ENCODE measurements at regions not wholly inside any gene's neighbourhood (a gene's known extent, or its start where the extent isn't known, plus 50 kb on each side); places are given as distances from the start of the nearest gene placed in this dataset.

- H3K27me3 ChIP-seq (ENCODE audit: control insufficient read depth, insufficient read depth, low read length): no peaks in the 10 kb centered on the region
- DNase-seq: peak; percentile 7 to 73 (median 65)
- ATAC-seq (ENCODE audit: low read depth in 2 of 2): peak; percentile 86 to 87
- H3K36me3 ChIP-seq (ENCODE audit: control insufficient read depth, insufficient read depth, low read length): no peaks in the 10 kb centered on the region
- H3K9me3 Mint-ChIP-seq: no peaks in the 10 kb centered on the region
- peak overlapping the region; percentile 92 to 99 (median 93) for H3K27ac Mint-ChIP-seq
- H3K4me3 Mint-ChIP-seq: peak overlapping the region; percentile 29 to 87 (median 59)
- peaks cover 29% of the 10 kb centered on the region for H3K4me1 ChIP-seq (ENCODE audit: control insufficient read depth, insufficient read depth, low read length, poor library complexity, severe bottlenecking)
- no peaks in the 10 kb centered on the region for H3K27me3 Mint-ChIP-seq
- H3K4me3 ChIP-seq (ENCODE audit: low read depth, low read length): peak overlapping the region; percentile 80
- peak overlapping the region; percentile 75 for H3K27ac ChIP-seq (ENCODE audit: insufficient read depth, low read length, poor library complexity, severe bottlenecking)
- H3K36me3 Mint-ChIP-seq: no peaks in the 10 kb centered on the region
- H3K9me3 ChIP-seq (ENCODE audit: control insufficient read depth in 2 of 2, low read length in 2 of 2): no peaks in the 10 kb centered on the region
- H3K4me1 Mint-ChIP-seq: peaks cover 10 to 59% (median 27%) of the 10 kb centered on the region in 4 donors
Observed at GRCh38 chr4:56757821-56758411, 63.6 kb downstream of the SPINK2 start.

- peak overlapping the region; percentile 75 for H3K27ac ChIP-seq (ENCODE audit: insufficient read depth, low read length, poor library complexity, severe bottlenecking)
- Mint-ChIP-seq H3K27me3 (no peaks in the 10 kb centered on the region), H3K9me3 (no peaks in the 10 kb centered on the region), H3K4me1 (peaks cover 6 to 55% (median 23%) of the 10 kb centered on the region in 4 donors), H3K4me3 (peak overlapping the region; percentile 29 to 87 (median 59)), H3K27ac (peak overlapping the region; percentile 92 to 99 (median 93)), H3K36me3 (no peaks in the 10 kb centered on the region)
- no peaks in the 10 kb centered on the region for H3K36me3 ChIP-seq (ENCODE audit: control insufficient read depth, insufficient read depth, low read length)
- no peaks in the 10 kb centered on the region for H3K27me3 ChIP-seq (ENCODE audit: control insufficient read depth, insufficient read depth, low read length)
- peak overlapping the region; percentile 80 for H3K4me3 ChIP-seq (ENCODE audit: low read depth, low read length)
- H3K9me3 ChIP-seq (ENCODE audit: control insufficient read depth in 2 of 2, low read length in 2 of 2): no peaks in the 10 kb centered on the region
- peak; percentile 47 to 48 for ATAC-seq (ENCODE audit: low read depth in 2 of 2)
- no peak for DNase-seq
- peaks cover 24% of the 10 kb centered on the region for H3K4me1 ChIP-seq (ENCODE audit: control insufficient read depth, insufficient read depth, low read length, poor library complexity, severe bottlenecking)
Observed at GRCh38 chr4:56757261-56757746, 64.2 kb downstream of the SPINK2 start.

DNA sequence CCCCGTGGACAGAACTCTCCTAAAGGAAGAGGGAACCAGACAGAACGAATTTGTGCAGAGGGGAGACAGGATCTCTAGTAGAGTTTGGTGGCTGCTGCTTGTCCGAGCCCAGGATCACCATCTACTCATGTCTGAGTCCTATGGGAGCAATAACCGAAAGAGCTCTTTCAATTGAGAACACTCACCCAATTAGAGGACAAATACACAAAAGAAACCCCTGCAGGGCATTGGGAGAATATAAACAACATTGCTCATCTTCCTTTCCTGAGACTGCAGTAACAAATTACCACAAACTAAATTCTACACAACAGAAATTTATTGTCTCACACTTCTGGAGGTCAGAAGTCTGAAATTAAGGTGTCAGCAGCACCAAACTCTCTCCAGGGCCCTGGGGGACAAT is 65.6 kb downstream of the SPINK2 start:
- Mint-ChIP-seq H3K4me3 (peak overlapping the region in 1 of 4 donors; percentile 12), H3K36me3 (no peaks in the 10 kb centered on the region), H3K27ac (peak overlapping the region in 1 of 3 donors; percentile 92), H3K9me3 (no peaks in the 10 kb centered on the region), H3K4me1 (peaks cover 6 to 51% (median 22%) of the 10 kb centered on the region in 4 donors), H3K27me3 (no peaks in the 10 kb centered on the region)
- Histone ChIP-seq H3K27ac (ENCODE audit: insufficient read depth, low read length, poor library complexity, severe bottlenecking) (no peak overlapping the region), H3K4me1 (ENCODE audit: control insufficient read depth, insufficient read depth, low read length, poor library complexity, severe bottlenecking) (peaks cover 24% of the 10 kb centered on the region), H3K4me3 (ENCODE audit: low read depth, low read length) (no peak overlapping the region), H3K9me3 (ENCODE audit: control insufficient read depth in 2 of 2, low read length in 2 of 2) (no peaks in the 10 kb centered on the region), H3K36me3 (ENCODE audit: control insufficient read depth, insufficient read depth, low read length) (no peaks in the 10 kb centered on the region), H3K27me3 (ENCODE audit: control insufficient read depth, insufficient read depth, low read length) (no peaks in the 10 kb centered on the region)
- no peak for DNase-seq
- no peak for ATAC-seq (ENCODE audit: low read depth in 2 of 2)

- Mint-ChIP-seq H3K27ac (peak overlapping the region in 1 of 3 donors; percentile 32), H3K4me1 (peaks cover 2 to 33% (median 16%) of the 10 kb centered on the region in 4 donors), H3K27me3 (no peaks in the 10 kb centered on the region), H3K4me3 (no peak overlapping the region), H3K9me3 (peaks cover 0 to 5% (median 0%) of the 10 kb centered on the region in 7 donors), H3K36me3 (no peaks in the 10 kb centered on the region)
- DNase-seq: no peak
- Histone ChIP-seq H3K36me3 (ENCODE audit: control insufficient read depth, insufficient read depth, low read length) (no peaks in the 10 kb centered on the region), H3K4me1 (ENCODE audit: control insufficient read depth, insufficient read depth, low read length, poor library complexity, severe bottlenecking) (peaks cover 14% of the 10 kb centered on the region), H3K27me3 (ENCODE audit: control insufficient read depth, insufficient read depth, low read length) (no peaks in the 10 kb centered on the region), H3K4me3 (ENCODE audit: low read depth, low read length) (no peak overlapping the region), H3K9me3 (ENCODE audit: control insufficient read depth in 2 of 2, low read length in 2 of 2) (no peaks in the 10 kb centered on the region), H3K27ac (ENCODE audit: insufficient read depth, low read length, poor library complexity, severe bottlenecking) (no peak overlapping the region)
- ATAC-seq (ENCODE audit: low read depth in 2 of 2): no peak
Observed at GRCh38 chr4:56752985-56753384, 68.5 kb downstream of the SPINK2 start.

GRCh38 chr4:56750231-56750630 is 69.1 kb upstream of the HOPX start:
- ATAC-seq (ENCODE audit: low read depth in 2 of 2) (no peak), DNase-seq (no peak)
- no peaks in the 10 kb centered on the region for H3K27me3 Mint-ChIP-seq
- no peaks in the 10 kb centered on the region for H3K9me3 ChIP-seq (ENCODE audit: control insufficient read depth in 2 of 2, low read length in 2 of 2)
- no peak overlapping the region for H3K4me3 ChIP-seq (ENCODE audit: low read depth, low read length)
- H3K4me1 Mint-ChIP-seq: peaks cover 0 to 8% (median 4%) of the 10 kb centered on the region in 4 donors
- H3K4me1 ChIP-seq (ENCODE audit: control insufficient read depth, insufficient read depth, low read length, poor library complexity, severe bottlenecking): no peaks in the 10 kb centered on the region
- no peaks in the 10 kb centered on the region for H3K36me3 ChIP-seq (ENCODE audit: control insufficient read depth, insufficient read depth, low read length)
- H3K4me3 Mint-ChIP-seq: no peak overlapping the region
- H3K27me3 ChIP-seq (ENCODE audit: control insufficient read depth, insufficient read depth, low read length): no peaks in the 10 kb centered on the region
- no peaks in the 10 kb centered on the region for H3K36me3 Mint-ChIP-seq
- H3K27ac ChIP-seq (ENCODE audit: insufficient read depth, low read length, poor library complexity, severe bottlenecking): no peak overlapping the region
- no peak overlapping the region for H3K27ac Mint-ChIP-seq
- peaks cover 0 to 5% (median 0%) of the 10 kb centered on the region in 7 donors for H3K9me3 Mint-ChIP-seq

DNA sequence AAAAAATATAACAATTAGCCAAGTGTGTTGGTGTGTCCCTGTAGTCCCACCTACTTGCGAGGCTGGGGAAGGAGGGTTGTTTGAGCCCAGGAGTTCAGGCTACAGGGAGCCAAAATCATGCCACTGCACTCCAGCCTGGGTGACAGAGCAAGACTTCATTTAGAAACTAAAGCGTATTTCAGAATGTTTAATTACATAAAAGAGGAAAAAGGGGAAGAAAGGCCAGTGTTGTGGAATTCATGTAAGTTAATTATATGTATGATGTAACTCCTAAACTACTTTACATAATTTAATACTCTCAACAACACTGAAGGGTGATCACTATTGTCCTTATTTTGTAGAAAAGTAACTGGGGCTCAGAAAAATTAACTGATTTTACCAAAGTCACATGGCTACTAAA is 67.2 kb upstream of the HOPX start:
- no peaks in the 10 kb centered on the region for H3K27me3 ChIP-seq (ENCODE audit: control insufficient read depth, insufficient read depth, low read length)
- ATAC-seq (ENCODE audit: low read depth in 2 of 2): no peak
- Mint-ChIP-seq H3K4me1 (peaks cover 0 to 12% (median 4%) of the 10 kb centered on the region in 4 donors), H3K27ac (no peak overlapping the region), H3K4me3 (no peak overlapping the region), H3K9me3 (peaks cover 0 to 5% (median 0%) of the 10 kb centered on the region in 7 donors), H3K36me3 (no peaks in the 10 kb centered on the region), H3K27me3 (no peaks in the 10 kb centered on the region)
- no peak overlapping the region for H3K27ac ChIP-seq (ENCODE audit: insufficient read depth, low read length, poor library complexity, severe bottlenecking)
- H3K36me3 ChIP-seq (ENCODE audit: control insufficient read depth, insufficient read depth, low read length): no peaks in the 10 kb centered on the region
- DNase-seq: no peak
- no peak overlapping the region for H3K4me3 ChIP-seq (ENCODE audit: low read depth, low read length)
- H3K4me1 ChIP-seq (ENCODE audit: control insufficient read depth, insufficient read depth, low read length, poor library complexity, severe bottlenecking): peaks cover 4% of the 10 kb centered on the region
- H3K9me3 ChIP-seq (ENCODE audit: control insufficient read depth in 2 of 2, low read length in 2 of 2): no peaks in the 10 kb centered on the region

DNA sequence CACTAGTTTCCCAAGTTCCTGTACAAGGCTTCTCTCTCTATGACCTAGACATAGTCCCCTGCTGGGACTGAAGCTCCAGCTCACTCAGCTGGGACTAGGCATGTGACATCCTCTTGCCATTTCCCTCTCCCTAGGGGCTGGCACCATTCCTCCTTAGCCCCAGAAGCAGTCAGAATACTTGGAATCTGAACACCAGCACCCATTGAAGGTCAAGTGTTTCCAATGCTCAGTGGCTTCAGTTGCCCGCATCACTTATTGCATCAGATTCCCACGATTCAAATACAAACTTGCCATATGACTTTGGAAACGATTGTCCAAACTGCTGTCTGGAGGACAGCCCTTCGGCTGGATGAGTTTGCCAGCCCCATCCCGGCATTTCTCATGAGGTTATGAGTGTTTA is 65.5 kb upstream of the HOPX start:
- H3K9me3 ChIP-seq (ENCODE audit: control insufficient read depth in 2 of 2, low read length in 2 of 2): no peaks in the 10 kb centered on the region
- Mint-ChIP-seq H3K4me1 (peaks cover 0 to 7% (median 4%) of the 10 kb centered on the region in 4 donors), H3K4me3 (no peak overlapping the region), H3K27me3 (no peaks in the 10 kb centered on the region), H3K9me3 (peaks cover 0 to 5% (median 0%) of the 10 kb centered on the region in 7 donors), H3K36me3 (no peaks in the 10 kb centered on the region), H3K27ac (no peak overlapping the region)
- no peak for DNase-seq
- H3K27ac ChIP-seq (ENCODE audit: insufficient read depth, low read length, poor library complexity, severe bottlenecking): no peak overlapping the region
- H3K4me1 ChIP-seq (ENCODE audit: control insufficient read depth, insufficient read depth, low read length, poor library complexity, severe bottlenecking): peaks cover 5% of the 10 kb centered on the region
- H3K27me3 ChIP-seq (ENCODE audit: control insufficient read depth, insufficient read depth, low read length): no peaks in the 10 kb centered on the region
- H3K36me3 ChIP-seq (ENCODE audit: control insufficient read depth, insufficient read depth, low read length): no peaks in the 10 kb centered on the region
- no peak overlapping the region for H3K4me3 ChIP-seq (ENCODE audit: low read depth, low read length)
- ATAC-seq (ENCODE audit: low read depth in 2 of 2): no peak

GRCh38 chr4:56745042-56745441 is 63.9 kb upstream of the HOPX start:
- Histone ChIP-seq H3K4me1 (ENCODE audit: control insufficient read depth, insufficient read depth, low read length, poor library complexity, severe bottlenecking) (peaks cover 5% of the 10 kb centered on the region), H3K9me3 (ENCODE audit: control insufficient read depth in 2 of 2, low read length in 2 of 2) (no peaks in the 10 kb centered on the region), H3K27me3 (ENCODE audit: control insufficient read depth, insufficient read depth, low read length) (no peaks in the 10 kb centered on the region), H3K4me3 (ENCODE audit: low read depth, low read length) (no peak overlapping the region), H3K27ac (ENCODE audit: insufficient read depth, low read length, poor library complexity, severe bottlenecking) (no peak overlapping the region), H3K36me3 (ENCODE audit: control insufficient read depth, insufficient read depth, low read length) (no peaks in the 10 kb centered on the region)
- Mint-ChIP-seq H3K9me3 (peaks cover 0 to 2% (median 0%) of the 10 kb centered on the region in 7 donors), H3K36me3 (no peaks in the 10 kb centered on the region), H3K4me1 (peaks cover 0 to 3% (median 0%) of the 10 kb centered on the region in 4 donors), H3K27ac (no peak overlapping the region), H3K4me3 (no peak overlapping the region), H3K27me3 (no peaks in the 10 kb centered on the region)
- DNase-seq: no peak
- no peak for ATAC-seq (ENCODE audit: low read depth in 2 of 2)
